G401.6 (cell line): ENCODE measurements at regions not wholly inside any gene's neighbourhood (a gene's known extent, or its start where the extent isn't known, plus 50 kb on each side); places are given as distances from the start of the nearest gene placed in this dataset.

Experiments used
- FAIRE-seq: peaks from 2 replicates; lab custom pipeline; 2012; peaks lifted over from hg19 to GRCh38; lab: Jason Lieb, UNC

GRCh38 chr22:47806894-47807293 is 1044.4 kb downstream of the TBC1D22A start:
- FAIRE-seq = no peak

DNA sequence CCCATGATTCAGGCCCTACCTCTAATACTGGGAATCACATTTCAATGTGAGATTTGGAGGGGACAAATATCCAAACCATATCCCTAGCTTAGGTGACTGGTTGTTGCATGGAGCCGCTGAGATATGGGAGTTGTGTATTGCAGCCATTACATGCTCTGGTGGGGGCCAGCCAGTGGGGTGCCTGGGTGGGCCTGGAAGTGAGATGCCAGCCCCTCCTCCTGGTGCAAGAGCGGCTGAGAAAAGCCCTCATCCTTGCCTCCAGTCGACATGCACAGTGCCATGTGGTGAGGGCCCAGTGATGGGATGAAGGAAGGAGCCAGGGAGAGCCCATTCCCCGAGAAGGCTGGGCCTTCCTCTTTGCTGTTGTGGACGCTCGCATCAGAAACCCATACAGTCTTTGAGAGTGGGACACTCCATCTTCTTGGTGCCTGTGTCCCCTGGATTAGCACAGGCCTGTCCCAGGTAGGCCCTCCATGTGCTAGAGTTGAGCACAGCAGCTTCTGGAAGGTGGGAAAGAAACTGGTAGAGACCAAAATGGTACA is 1043.0 kb downstream of the TBC1D22A start:
- no peak for FAIRE-seq

DNA sequence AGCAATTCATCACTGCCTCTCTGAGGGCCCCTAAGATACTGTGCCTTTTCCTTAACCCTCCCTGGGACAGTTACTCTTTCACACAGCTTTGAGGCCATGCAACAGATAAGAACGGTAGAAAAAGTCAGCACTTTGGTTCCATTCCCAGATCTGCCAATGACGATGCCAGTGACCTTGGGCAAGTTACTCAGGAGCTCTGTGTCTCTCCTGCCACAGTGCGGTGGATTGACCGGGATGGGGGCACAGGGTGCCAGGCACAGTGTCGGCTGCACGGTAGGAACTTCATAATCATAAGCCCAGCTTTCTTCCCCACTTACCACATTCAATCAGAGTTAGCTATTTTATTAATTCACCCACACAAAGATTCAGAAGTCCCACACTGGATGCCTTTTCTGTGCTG is 1041.8 kb downstream of the TBC1D22A start:
- FAIRE-seq = no peak

GRCh38 chr22:47802421-47802820 is 1040.0 kb downstream of the TBC1D22A start:
- no peak for FAIRE-seq

DNA sequence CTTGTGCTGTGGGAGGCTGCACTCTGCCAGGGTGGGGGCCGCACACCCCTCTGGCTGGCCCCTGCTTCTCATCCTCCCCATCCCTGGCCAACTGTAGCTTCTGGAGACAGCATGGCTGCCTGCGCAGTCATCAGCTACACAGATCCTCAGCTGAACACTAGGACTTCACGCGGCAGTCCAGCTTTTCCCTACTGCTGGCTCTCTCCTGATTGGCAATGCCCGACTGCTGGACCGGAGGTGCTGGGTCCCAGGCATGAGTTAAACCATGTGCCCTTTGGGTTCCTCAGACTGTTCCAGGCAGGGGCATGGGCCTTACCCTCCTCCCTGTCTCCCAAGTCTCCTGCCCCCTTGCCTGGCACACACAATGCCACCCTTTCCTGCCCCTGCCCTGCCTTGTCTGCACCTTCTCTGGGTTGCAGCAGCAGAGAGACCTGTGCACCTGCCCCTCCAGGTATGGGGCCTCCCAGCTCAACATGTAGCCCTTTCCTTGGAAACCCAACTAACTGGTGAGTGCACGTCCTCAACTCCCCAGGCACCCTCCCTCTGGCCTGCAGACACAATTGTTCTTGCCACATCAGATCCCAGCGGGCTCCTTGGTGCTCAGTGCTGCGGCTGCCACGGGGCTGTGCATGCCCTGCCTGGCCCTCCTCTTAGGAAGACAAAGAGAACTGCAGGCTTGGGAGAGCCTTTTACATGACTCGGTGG is 1039.2 kb downstream of the TBC1D22A start:
- FAIRE-seq = no peak

DNA sequence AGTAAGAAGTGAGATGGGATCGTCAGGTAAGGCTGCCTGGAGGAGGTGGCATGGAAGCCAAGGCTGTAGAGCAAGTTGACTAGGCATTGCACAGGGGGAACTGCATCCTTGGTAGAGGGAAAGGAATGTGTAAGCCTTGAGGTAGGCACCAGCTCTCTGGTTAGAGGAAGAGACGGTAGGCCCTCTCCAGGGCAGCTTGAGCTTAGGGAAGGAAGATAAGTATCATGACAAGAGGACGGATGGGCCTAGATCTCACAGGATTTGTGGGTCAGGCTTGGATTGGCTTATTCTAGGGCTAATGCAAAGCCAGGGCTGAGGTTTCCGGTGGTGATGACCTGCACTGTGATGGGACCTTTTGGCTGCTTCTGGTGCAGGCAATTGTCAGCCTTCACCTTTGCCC is 1035.8 kb downstream of the TBC1D22A start:
- no peak for FAIRE-seq

- FAIRE-seq = no peak
Observed at GRCh38 chr22:47797342-47797945, 1035.0 kb downstream of the TBC1D22A start.

DNA sequence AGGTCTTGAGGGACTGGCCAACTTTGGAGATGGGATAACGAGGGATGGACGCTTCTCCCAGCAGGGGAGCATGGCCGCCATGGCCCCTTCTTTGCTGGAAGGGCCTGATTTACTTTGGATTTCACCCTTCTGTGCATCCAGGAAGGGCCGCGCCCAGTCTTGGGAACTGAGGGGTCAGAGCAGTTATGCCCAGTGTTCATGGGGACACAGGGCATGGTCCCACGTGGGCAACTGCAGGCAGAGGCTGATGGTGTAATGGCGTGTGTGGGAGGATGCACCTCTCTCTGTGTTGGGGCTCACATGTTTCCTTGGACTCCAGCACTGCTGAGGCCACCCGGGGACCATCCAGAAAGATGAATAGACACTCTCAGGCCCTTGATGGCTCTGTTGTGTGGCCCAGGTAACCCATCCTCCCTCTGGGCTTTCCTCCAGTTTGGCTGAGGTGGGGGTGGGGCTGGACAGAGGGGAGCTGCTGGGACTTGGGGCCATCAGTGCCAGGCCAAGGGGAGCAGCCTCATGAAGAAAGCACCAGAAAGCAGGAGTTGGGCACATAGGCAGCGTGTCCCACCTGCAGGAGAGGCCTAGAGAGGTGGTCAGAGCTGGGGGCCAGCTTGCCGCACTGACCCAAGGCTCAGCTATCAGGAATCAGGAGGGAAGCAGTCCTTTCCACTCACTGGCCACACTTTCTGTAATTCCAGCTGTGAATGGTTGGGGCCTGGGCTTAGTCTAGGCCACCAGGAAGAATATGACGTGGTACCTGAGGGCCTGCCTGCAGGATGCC is 1033.9 kb downstream of the TBC1D22A start:
- no peak for FAIRE-seq

DNA sequence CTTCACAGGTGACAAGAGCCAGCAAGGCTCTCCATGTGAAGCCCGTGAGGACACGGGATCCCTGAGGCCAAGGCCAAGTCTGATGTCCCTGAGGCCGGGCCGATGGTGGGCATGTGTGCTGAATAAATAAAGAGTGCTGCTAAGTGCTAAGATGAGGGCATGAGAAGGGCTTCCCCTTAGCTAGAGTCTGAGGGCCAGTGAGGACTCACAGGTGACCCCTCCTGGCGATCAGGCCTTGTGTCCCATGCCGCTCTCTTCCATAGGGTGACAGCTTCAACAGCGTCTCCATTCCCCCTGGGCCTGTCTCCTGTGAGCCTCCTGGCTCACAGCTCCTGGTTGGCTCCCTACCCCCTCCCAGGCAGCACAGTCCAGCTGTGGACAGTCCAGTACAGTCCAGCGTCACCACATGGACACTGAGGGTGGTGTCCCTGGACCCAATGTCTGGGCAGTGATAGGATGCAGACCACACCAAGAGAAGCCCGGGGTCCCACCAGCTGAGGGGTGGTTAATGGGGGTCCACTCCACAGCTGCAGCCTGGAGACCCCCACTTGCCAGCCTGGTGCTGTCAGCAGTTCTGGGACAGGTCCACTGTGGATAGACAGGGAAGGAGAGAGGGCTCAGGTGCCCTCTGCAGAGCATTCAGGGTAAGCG is 1033.2 kb downstream of the TBC1D22A start:
- FAIRE-seq = no peak

DNA sequence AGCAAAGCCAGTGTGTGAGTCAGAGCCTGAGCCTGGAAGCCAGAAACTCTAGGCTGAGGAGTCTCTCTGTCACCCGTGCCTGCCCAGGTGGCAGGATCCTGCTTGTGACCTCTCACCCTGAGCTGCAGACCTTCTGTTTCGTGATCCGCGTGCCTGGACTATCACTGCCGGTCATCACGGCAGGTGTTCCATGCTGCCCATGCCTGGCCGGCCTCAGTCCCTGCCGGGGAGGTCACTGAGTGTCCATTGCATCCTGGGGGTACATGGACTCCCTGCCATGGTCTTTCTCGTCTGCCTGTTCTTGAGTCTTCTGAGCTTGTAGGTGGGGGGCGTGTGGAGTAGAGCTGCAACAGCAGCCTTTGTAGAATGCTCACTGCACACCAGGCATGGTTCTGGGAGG is 1032.4 kb downstream of the TBC1D22A start:
- FAIRE-seq = no peak

DNA sequence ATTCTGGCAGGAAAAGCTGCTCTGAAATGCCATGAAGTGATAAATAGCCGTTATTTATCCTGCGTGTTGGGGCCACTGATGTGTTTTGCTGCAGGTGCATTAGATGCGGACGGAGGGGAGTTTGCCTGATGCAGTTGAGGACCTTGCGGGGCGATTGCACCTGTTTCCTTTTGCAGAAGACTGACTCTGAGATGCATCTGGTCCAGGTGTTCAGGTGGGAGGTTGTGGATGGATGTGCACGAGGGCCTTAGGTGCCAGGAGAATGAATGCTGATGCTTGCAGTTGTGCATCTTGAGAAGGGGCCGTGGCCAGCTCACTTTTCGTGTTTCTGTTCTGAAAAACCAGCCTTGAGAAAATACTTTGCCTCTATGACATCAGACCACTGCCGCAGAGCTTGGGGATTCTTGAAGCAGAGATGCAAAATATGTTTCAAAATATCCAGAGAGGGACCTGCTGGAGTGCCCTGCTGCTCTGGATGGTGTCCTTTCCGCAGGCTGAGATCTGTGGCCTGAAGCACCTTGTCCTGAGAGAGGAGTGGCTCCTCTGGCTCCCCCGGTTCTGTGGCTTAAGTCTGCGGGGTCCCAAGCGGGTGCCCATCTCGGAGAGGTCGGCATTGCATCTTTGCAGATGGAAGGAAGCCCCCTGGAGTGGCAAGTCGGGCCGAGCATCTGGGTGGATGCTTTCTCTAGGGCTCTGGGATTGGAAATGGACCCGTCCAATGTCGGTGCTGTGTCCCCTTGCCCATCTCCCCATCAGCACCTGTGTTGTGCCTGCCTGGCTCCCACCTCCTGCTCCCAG is 1031.1 kb downstream of the TBC1D22A start:
- no peak for FAIRE-seq

DNA sequence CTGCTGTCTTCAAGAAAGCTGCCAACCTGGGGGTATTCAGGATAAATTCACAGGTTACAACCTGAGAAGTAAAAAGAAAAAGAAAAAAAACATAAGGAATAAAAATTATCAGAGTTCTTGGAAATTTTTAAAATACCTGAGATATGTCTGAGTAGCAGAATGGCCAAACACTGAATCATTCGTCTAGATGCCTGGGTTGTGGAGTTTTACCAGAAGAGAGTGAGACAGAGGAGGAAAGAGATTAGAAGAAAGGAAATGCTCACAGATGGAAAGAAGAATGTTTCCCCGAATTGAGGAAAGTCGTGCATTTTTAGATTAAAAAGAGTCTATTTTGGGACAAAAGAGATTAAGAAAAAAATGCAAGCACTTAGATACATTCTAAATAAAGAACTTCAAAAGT is 1026.7 kb downstream of the TBC1D22A start:
- no peak for FAIRE-seq

- FAIRE-seq = no peak
Observed at GRCh38 chr22:47788461-47788860, 1026.0 kb downstream of the TBC1D22A start.

GRCh38 chr22:47787501-47788227 is 1025.2 kb downstream of the TBC1D22A start:
- no peak for FAIRE-seq

GRCh38 chr22:47786650-47787290 is 1024.3 kb downstream of the TBC1D22A start:
- FAIRE-seq = no peak

DNA sequence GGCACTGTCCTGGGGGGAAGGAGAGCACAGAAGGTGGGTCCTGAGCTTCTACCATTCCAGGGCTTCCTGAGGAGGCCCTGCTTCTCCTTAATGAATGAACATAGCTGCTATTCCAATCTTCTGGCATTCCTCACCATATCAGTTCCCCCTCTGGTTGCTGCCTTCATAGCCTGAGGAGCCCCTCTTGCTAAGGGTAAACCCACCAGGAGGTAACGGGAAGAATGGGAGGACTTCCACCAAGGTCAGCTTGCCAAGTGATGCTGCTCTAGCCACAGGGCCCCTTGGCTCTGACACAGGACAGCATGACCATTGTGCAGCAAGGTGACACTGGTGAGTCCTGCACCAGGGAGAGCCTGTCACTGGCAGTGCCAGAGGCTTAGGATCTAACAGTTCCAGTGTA is 1022.5 kb downstream of the TBC1D22A start:
- FAIRE-seq = no peak

DNA sequence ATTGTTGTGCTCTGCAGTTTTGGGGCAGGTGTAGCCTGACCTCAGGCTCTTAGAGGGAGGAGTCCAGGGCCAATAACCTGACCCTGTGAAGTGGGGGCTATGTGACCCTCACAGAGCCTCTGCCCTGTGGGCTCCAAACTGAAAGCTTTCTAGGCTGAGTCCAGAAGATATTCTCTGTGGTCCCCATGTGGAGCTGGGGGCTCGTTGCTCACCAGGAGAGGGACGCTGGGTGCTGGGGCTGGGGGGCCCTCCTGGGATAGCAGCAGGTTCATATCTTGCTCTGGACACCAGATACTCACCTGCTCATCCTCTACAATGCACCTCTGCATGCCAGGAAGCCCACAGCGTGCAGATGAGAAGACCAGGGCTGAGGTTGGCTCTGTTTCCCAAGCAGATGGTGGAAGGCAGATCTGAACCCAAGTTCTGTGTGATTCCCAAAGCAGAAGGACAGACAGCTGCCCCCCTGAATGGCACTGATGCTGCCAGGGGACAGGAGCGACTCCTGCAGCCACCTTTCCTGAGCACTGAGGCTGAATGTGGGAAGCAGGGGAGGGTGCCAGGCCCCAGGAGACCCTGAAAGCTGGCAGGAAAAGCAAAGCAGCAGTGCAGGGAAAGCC is 1022.0 kb downstream of the TBC1D22A start:
- no peak for FAIRE-seq

- no peak for FAIRE-seq
Observed at GRCh38 chr22:47783433-47784366, 1021.2 kb downstream of the TBC1D22A start.
